Astrocyte (in vitro differentiated cells and primary cell): ENCODE measurements at regions not wholly inside any gene's neighbourhood (a gene's known extent, or its start where the extent isn't known, plus 50 kb on each side); places are given as distances from the start of the nearest gene placed in this dataset.

Source experiments
- DNase-seq: peaks from one replicate; pipeline ENCODE4 v3.0.0-alpha.2; 2010; ENCODE audit warnings: low read depth
- FAIRE-seq: peaks from 2 replicates; lab custom pipeline; 2011; peaks lifted over from hg19 to GRCh38; lab: Jason Lieb, UNC
- H2AFZ ChIP-seq: 2 replicates; pipeline ENCODE4 v1.6.0; 2012; ENCODE audit warnings: low read depth, low read length, inconsistent platforms
- H3K27ac ChIP-seq: 2 replicates; pipeline ENCODE4 v1.5.1; 2011; ENCODE audit warnings: low read depth, low read length, inconsistent platforms
- H3K27me3 ChIP-seq: 2 replicates; pipeline ENCODE4 v1.6.0; 2011; ENCODE audit warnings: low read length, inconsistent platforms; ENCODE audit not compliant: insufficient read depth
- H3K36me3 ChIP-seq: 2 replicates; pipeline ENCODE4 v1.5.1; 2011; ENCODE audit warnings: low read length, inconsistent platforms; ENCODE audit not compliant: insufficient read depth
- H3K4me1 ChIP-seq: 2 replicates; pipeline ENCODE4 v1.5.1; 2011; ENCODE audit warnings: low read length, inconsistent platforms; ENCODE audit not compliant: insufficient read depth
- H3K4me2 ChIP-seq: 2 replicates; pipeline ENCODE4 v1.6.0; 2012; ENCODE audit warnings: low read length, inconsistent platforms
- H3K4me3 ChIP-seq: 2 replicates; pipeline ENCODE4 v1.5.1; 2011; ENCODE audit warnings: low read depth, mild to moderate bottlenecking, low read length, inconsistent platforms; ENCODE audit not compliant: insufficient read depth
- H3K79me2 ChIP-seq: 2 replicates; pipeline ENCODE4 v1.6.0; 2012; ENCODE audit warnings: mild to moderate bottlenecking, low read length, inconsistent platforms; ENCODE audit not compliant: insufficient read depth
- H3K9ac ChIP-seq: 2 replicates; pipeline ENCODE4 v1.6.0; 2012; ENCODE audit warnings: mild to moderate bottlenecking, low read length, inconsistent platforms
- H3K9me3 ChIP-seq: 2 replicates; pipeline ENCODE4 v1.5.1; 2012; ENCODE audit warnings: low read depth, mild to moderate bottlenecking, low read length, inconsistent platforms; ENCODE audit not compliant: insufficient read depth
- H4K20me1 ChIP-seq: 2 replicates; pipeline ENCODE4 v1.6.0; 2012; ENCODE audit warnings: low read length, inconsistent platforms; ENCODE audit not compliant: insufficient read depth
- H3K27ac Mint-ChIP-seq: one replicate; pipeline ENCODE4 v1.8.0; 2021; ENCODE audit warnings: mild to moderate bottlenecking, mixed read lengths; ENCODE audit not compliant: unreplicated experiment
- H3K27me3 Mint-ChIP-seq: one replicate; pipeline ENCODE4 v1.8.0; 2021; ENCODE audit warnings: low read depth, mixed read lengths; ENCODE audit not compliant: unreplicated experiment
- H3K36me3 Mint-ChIP-seq: one replicate; pipeline ENCODE4 v1.8.0; 2021; ENCODE audit warnings: low read depth, mixed read lengths; ENCODE audit not compliant: unreplicated experiment
- H3K4me1 Mint-ChIP-seq: one replicate; pipeline ENCODE4 v1.8.0; 2021; ENCODE audit warnings: low read depth, mixed read lengths; ENCODE audit not compliant: unreplicated experiment
- H3K4me3 Mint-ChIP-seq: one replicate; pipeline ENCODE4 v1.8.0; 2021; ENCODE audit warnings: mild to moderate bottlenecking, moderate library complexity, mixed read lengths; ENCODE audit not compliant: unreplicated experiment
- H3K9me3 Mint-ChIP-seq: one replicate; pipeline ENCODE4 v1.8.0; 2021; ENCODE audit warnings: mild to moderate bottlenecking, mixed read lengths; ENCODE audit not compliant: unreplicated experiment
- EZH2 ChIP-seq: IDR thresholded peaks from 2 replicates; pipeline ENCODE4 v1.6.1; 2012; ENCODE audit warnings: mild to moderate bottlenecking, low read length, inconsistent platforms; ENCODE audit not compliant: insufficient read depth
- TF ChIP-seq, protein P1 (sequence below): IDR thresholded peaks from 2 replicates; pipeline ENCODE4 v1.5.1; 2011; ENCODE audit warnings: low read depth, mild to moderate bottlenecking, inconsistent platforms, low read length, moderate library complexity; ENCODE audit not compliant: insufficient read depth

GRCh38 chr1:81542196-81542595 lies 258.5 kb upstream of the ADGRL2 start:
- H3K4me2 ChIP-seq: no peak overlapping the region
- H3K36me3 Mint-ChIP-seq: no peaks in the 10 kb centered on the region
- H3K36me3 ChIP-seq: no peaks in the 10 kb centered on the region
- no peaks in the 10 kb centered on the region for H3K4me1 ChIP-seq
- H3K79me2 ChIP-seq: no peaks in the 10 kb centered on the region
- H2AFZ ChIP-seq: peak overlapping the region; percentile 11
- peaks cover 13% of the 10 kb centered on the region for H3K4me1 Mint-ChIP-seq
- H3K27me3 Mint-ChIP-seq: no peaks in the 10 kb centered on the region
- FAIRE-seq (no peak), DNase-seq (no peak)
- H3K27ac Mint-ChIP-seq: no peak overlapping the region
- no peak overlapping the region for H3K9ac ChIP-seq
- H3K27me3 ChIP-seq: no peaks in the 10 kb centered on the region
- H3K9me3 Mint-ChIP-seq: no peaks in the 10 kb centered on the region
- no peaks in the 10 kb centered on the region for H3K9me3 ChIP-seq
- TF ChIP-seq, protein P1, sequence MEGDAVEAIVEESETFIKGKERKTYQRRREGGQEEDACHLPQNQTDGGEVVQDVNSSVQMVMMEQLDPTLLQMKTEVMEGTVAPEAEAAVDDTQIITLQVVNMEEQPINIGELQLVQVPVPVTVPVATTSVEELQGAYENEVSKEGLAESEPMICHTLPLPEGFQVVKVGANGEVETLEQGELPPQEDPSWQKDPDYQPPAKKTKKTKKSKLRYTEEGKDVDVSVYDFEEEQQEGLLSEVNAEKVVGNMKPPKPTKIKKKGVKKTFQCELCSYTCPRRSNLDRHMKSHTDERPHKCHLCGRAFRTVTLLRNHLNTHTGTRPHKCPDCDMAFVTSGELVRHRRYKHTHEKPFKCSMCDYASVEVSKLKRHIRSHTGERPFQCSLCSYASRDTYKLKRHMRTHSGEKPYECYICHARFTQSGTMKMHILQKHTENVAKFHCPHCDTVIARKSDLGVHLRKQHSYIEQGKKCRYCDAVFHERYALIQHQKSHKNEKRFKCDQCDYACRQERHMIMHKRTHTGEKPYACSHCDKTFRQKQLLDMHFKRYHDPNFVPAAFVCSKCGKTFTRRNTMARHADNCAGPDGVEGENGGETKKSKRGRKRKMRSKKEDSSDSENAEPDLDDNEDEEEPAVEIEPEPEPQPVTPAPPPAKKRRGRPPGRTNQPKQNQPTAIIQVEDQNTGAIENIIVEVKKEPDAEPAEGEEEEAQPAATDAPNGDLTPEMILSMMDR: no peak
- no peak for TF ChIP-seq EZH2
- H3K4me3 ChIP-seq: no peak overlapping the region
- no peaks in the 10 kb centered on the region for H4K20me1 ChIP-seq
- no peak overlapping the region for H3K27ac ChIP-seq
- H3K4me3 Mint-ChIP-seq: no peak overlapping the region

GRCh38 chr1:81540216-81540615 lies 260.5 kb upstream of the ADGRL2 start:
- Mint-ChIP-seq H3K27ac (no peak overlapping the region), H3K4me3 (no peak overlapping the region), H3K9me3 (no peaks in the 10 kb centered on the region), H3K4me1 (peaks cover 8% of the 10 kb centered on the region), H3K27me3 (no peaks in the 10 kb centered on the region), H3K36me3 (no peaks in the 10 kb centered on the region)
- Histone ChIP-seq H3K4me3 (no peak overlapping the region), H3K79me2 (no peaks in the 10 kb centered on the region), H3K9me3 (no peaks in the 10 kb centered on the region), H3K27ac (no peak overlapping the region), H3K9ac (no peak overlapping the region), H4K20me1 (no peaks in the 10 kb centered on the region), H3K4me1 (no peaks in the 10 kb centered on the region), H3K4me2 (no peak overlapping the region), H3K27me3 (no peaks in the 10 kb centered on the region), H3K36me3 (no peaks in the 10 kb centered on the region), H2AFZ (no peak overlapping the region)
- no peak for TF ChIP-seq EZH2
- TF ChIP-seq, protein P1: no peak
- DNase-seq (no peak), FAIRE-seq (no peak)

- H3K27me3 ChIP-seq: no peaks in the 10 kb centered on the region
Measured at GRCh38 chr1:81529014-81529413, 271.7 kb upstream of the ADGRL2 start.

More at GRCh38 chr1:81529014-81529413, 271.7 kb upstream of the ADGRL2 start:
- Histone ChIP-seq H3K4me3 (no peak overlapping the region), H3K36me3 (no peaks in the 10 kb centered on the region), H3K9me3 (no peaks in the 10 kb centered on the region), H3K4me2 (no peak overlapping the region), H3K27ac (no peak overlapping the region), H4K20me1 (no peaks in the 10 kb centered on the region), H3K9ac (no peak overlapping the region), H3K79me2 (no peaks in the 10 kb centered on the region), H3K4me1 (no peaks in the 10 kb centered on the region), H2AFZ (no peak overlapping the region)
- Mint-ChIP-seq H3K4me3 (no peak overlapping the region), H3K36me3 (no peaks in the 10 kb centered on the region), H3K9me3 (no peaks in the 10 kb centered on the region), H3K27me3 (no peaks in the 10 kb centered on the region), H3K4me1 (peaks cover 2% of the 10 kb centered on the region), H3K27ac (no peak overlapping the region)
- FAIRE-seq (no peak), DNase-seq (no peak)
- TF ChIP-seq, protein P1: no peak
- no peak for TF ChIP-seq EZH2
